Liver (tissue), 3 donors: ENCODE measurements at regions not wholly inside any gene's neighbourhood (a gene's known extent, or its start where the extent isn't known, plus 50 kb on each side); places are given as distances from the start of the nearest gene placed in this dataset.

Source experiments
- CTCF ChIP-seq: fragments of 150-350 bp; IDR thresholded peaks from 2 replicates; pipeline ENCODE4 v1.5.1; 2017; ENCODE audit warnings: improper control_type of control experiment, low read depth, low read length; ENCODE audit not compliant: missing input control
- RAD21 ChIP-seq, 2 donors: IDR thresholded peaks; 2 replicates each; pipeline ENCODE4 v1.6.1; 2016; ENCODE audit warnings: antibody characterized with exemption in 2 of 2, mild to moderate bottlenecking in 2 of 2
- TAF1 ChIP-seq: conservative IDR thresholded peaks from 2 replicates; pipeline ENCODE4 v1.6.1; 2016; ENCODE audit warnings: antibody characterized with exemption, mild to moderate bottlenecking
- donor health status: healthy.
- donor health status: healthy.

- TF ChIP-seq CTCF (no peak), RAD21 (IDR thresholded peaks at IDR 0.05) (no peak), TAF1 (no peak)
These were observed 1048.6 kb upstream of the KLHL29 start for GRCh38 chr2:22336414-22336813.
